Small intestine (tissue), 7 donors: ENCODE measurements at regions not wholly inside any gene's neighbourhood (a gene's known extent, or its start where the extent isn't known, plus 50 kb on each side); places are given as distances from the start of the nearest gene placed in this dataset.

Experiments
- DNase-seq, 2 donors: peaks; one replicate each; pipeline versions ENCODE4 v3.0.0 to v3.0.0-alpha.2; 2013
- FAIRE-seq: peaks from 2 replicates; lab custom pipeline; 2012; peaks lifted over from hg19 to GRCh38; lab: Jason Lieb, UNC
- H3K27ac ChIP-seq, 3 donors: one replicate each; pipeline ENCODE4 v1.5.1; 2013; ENCODE audit warnings: low read length in 2 of 3, mild to moderate bottlenecking in 2 of 3, control low read depth in 1 of 3, inconsistent platforms in 1 of 3, low read depth in 1 of 3, moderate library complexity in 1 of 3
- H3K27me3 ChIP-seq, 3 donors: one replicate each; pipeline ENCODE4 v1.6.1; 2013; ENCODE audit warnings: low read length in 3 of 3, inconsistent platforms in 1 of 3; ENCODE audit not compliant: control insufficient read depth in 3 of 3, insufficient read depth in 3 of 3
- H3K36me3 ChIP-seq, 3 donors: one replicate each; pipeline ENCODE4 v1.6.1; 2013; ENCODE audit warnings: low read length in 3 of 3, inconsistent platforms in 1 of 3, low read depth in 1 of 3, mild to moderate bottlenecking in 1 of 3, moderate library complexity in 1 of 3; ENCODE audit not compliant: control insufficient read depth in 3 of 3, insufficient read depth in 2 of 3
- H3K4me1 ChIP-seq, 3 donors: one replicate each; pipeline ENCODE4 v1.6.1; 2013; ENCODE audit warnings: low read length in 2 of 3, inconsistent platforms in 1 of 3, low read depth in 1 of 3, mild to moderate bottlenecking in 1 of 3, moderate library complexity in 1 of 3; ENCODE audit not compliant: control insufficient read depth in 3 of 3, insufficient read depth in 2 of 3
- H3K4me3 ChIP-seq, 3 donors: one replicate each; pipeline ENCODE4 v1.5.1; 2013; ENCODE audit warnings: low read length in 3 of 3, control low read depth in 1 of 3, inconsistent platforms in 1 of 3, low read depth in 1 of 3, mild to moderate bottlenecking in 1 of 3, moderate library complexity in 1 of 3
- H3K9me3 ChIP-seq, 2 donors: one replicate each; pipeline ENCODE4 v1.6.1; 2013; ENCODE audit warnings: low read depth in 1 of 2, low read length in 1 of 2; ENCODE audit not compliant: control insufficient read depth in 2 of 2, insufficient read depth in 1 of 2
- WGBS, 3 donors: extraction: QIAGEN DNeasy Blood & Tissue Kit; methylation state at CpG; one replicate each; pipeline ENCODE4 v1.1.7; 2013; 5-methylcytosine and 5-hydroxymethylcytosine counted together
- donor health status: healthy with polysubstance abuse.
- donor health status: control.
- donor health status: control.
- donor health status: Bipolar disorder and iron deficiency.
- donor health status: healthy.

DNA sequence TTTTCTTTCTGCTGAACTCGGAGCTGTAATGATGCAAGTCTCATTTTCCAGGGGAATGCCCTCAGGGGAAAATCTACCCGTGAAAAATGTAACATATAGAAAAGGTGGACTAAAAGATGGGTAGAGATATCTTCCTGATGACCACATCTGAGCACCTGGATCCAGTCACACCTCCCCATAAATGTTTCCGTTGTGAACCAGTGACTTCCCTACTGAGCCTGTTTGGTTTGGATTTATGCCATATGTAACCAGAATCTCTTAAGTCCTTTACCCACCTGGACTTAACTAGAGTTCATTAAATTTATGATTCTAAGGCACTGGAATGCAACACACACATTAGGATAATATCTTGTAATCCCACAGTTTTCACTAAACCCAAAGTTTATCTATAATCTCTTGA is 171.1 kb downstream of the ZNF330 start:
- Histone ChIP-seq H3K27me3 (no peaks in the 10 kb centered on the region), H3K9me3 (no peaks in the 10 kb centered on the region), H3K27ac (no peak overlapping the region), H3K4me3 (no peak overlapping the region), H3K36me3 (no peaks in the 10 kb centered on the region), H3K4me1 (no peaks in the 10 kb centered on the region)
- DNase-seq, result no peak
- WGBS, 3 donors, result 57 to 76% (median 62%) methylated on average over 3 of the region's 3 CpGs
- no peak for FAIRE-seq

DNA sequence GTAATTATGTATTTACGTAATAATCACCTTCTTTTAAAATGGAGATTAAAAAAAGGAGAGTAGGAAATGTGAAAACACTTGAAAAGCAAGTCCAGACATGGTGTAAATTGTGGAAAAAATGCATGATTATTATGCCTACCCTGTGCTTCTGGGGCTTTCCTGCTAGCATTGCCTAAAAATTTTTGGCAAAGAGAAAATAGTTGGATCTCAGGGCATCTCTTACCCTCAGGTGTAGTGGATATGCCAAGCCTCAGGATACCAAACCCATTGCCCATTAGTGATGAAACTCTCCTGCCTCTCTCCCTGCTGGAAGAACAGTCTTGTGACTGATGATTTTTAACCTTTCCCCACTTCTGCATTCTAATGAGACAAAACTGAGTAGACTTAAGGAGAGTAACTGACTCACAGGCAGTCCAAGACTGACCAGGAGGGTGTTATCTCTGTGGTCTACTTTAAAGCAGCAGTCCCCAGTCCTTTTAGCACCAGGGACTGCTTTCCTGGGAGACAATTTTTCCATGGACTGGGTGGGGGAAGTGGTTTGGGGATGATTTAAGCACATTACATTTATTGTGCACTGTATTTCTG is 174.6 kb downstream of the ZNF330 start:
- 79 to 89% (median 87%) methylated on average over 1 of the region's 1 CpG for WGBS, 3 donors

DNA sequence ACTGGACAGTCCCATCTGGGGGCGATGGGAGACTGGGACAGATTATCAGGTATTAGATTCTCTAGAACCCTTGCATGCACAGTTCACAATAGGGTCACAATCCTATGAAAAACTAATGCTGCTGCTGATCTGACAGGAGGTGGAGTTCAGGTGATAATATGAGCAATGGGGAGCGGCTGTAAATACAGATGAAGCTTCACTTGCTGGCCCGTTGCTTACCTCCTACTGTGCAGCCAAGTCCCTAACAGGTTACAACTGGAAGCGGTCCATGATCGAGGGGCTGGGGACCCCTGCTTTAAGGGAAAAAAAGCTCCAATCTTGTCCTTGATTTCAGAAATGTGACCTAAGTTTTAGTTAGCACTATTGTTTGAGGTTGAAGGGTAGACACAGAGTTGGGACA is 175.2 kb downstream of the ZNF330 start:
- Histone ChIP-seq H3K36me3 (no peaks in the 10 kb centered on the region), H3K4me1 (no peaks in the 10 kb centered on the region), H3K27me3 (no peaks in the 10 kb centered on the region), H3K27ac (no peak overlapping the region), H3K9me3 (no peaks in the 10 kb centered on the region), H3K4me3 (no peak overlapping the region)
- no peak for FAIRE-seq
- DNase-seq, result no peak
- 80 to 91% (median 90%) methylated on average over 5 of the region's 5 CpGs for WGBS, 3 donors

More for the DNA sequence above, 174.6 kb downstream of the ZNF330 start:
- no peak overlapping the region for H3K27ac ChIP-seq
- FAIRE-seq, result no peak
- no peak overlapping the region for H3K4me3 ChIP-seq
- no peak for DNase-seq
- no peaks in the 10 kb centered on the region for H3K4me1 ChIP-seq
- no peaks in the 10 kb centered on the region for H3K36me3 ChIP-seq
- no peaks in the 10 kb centered on the region for H3K27me3 ChIP-seq
- no peaks in the 10 kb centered on the region for H3K9me3 ChIP-seq

DNA sequence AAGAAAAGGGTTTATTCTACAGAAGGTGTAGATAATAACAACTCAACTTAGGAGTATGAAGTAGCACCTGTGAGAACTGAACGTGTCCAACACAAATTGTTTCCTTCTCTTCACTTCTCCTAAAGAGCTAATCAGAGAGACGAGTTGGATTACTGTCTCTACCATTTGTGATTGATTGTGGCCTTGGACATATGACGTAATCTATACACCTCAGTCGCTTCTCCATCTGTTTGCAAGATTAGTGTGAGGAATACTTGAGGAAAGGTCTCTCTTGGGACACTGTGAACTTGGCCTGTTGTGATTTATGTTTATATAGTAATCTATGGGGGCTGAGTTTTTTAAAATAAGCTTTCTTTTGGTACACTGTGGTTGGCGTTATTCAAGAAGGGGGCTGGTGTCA is 182.0 kb downstream of the ZNF330 start:
- Histone ChIP-seq H3K4me1 (no peaks in the 10 kb centered on the region), H3K27ac (no peak overlapping the region), H3K27me3 (no peaks in the 10 kb centered on the region), H3K9me3 (no peaks in the 10 kb centered on the region), H3K36me3 (no peaks in the 10 kb centered on the region), H3K4me3 (no peak overlapping the region)
- 67 to 82% (median 76%) methylated on average over 5 of the region's 5 CpGs for WGBS, 3 donors
- FAIRE-seq (no peak), DNase-seq (no peak)

DNA sequence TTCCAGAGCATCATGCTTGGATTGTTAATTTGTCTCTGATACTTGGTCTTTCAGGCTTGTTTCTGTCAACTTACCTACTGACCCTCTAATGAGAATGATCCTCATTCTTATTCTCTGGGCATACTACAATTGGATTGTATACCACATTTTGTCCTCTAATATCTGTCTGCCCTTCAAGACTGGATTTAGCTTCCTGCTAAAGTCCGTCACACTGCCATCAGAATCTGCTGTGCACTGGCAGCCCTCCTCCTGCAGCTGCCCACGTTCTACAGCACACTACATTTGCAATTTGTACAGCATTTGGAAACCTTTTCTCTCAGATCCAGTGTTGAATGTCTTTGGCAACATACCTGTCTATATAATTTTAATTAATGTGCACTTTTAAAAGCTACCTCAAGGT is 183.1 kb downstream of the ZNF330 start:
- WGBS, 3 donors, result 48 to 67% (median 58%) methylated on average over 2 of the region's 2 CpGs
- Histone ChIP-seq H3K4me1 (no peaks in the 10 kb centered on the region), H3K9me3 (no peaks in the 10 kb centered on the region), H3K4me3 (no peak overlapping the region), H3K36me3 (no peaks in the 10 kb centered on the region), H3K27me3 (no peaks in the 10 kb centered on the region), H3K27ac (no peak overlapping the region)
- no peak for FAIRE-seq
- DNase-seq, result no peak

DNA sequence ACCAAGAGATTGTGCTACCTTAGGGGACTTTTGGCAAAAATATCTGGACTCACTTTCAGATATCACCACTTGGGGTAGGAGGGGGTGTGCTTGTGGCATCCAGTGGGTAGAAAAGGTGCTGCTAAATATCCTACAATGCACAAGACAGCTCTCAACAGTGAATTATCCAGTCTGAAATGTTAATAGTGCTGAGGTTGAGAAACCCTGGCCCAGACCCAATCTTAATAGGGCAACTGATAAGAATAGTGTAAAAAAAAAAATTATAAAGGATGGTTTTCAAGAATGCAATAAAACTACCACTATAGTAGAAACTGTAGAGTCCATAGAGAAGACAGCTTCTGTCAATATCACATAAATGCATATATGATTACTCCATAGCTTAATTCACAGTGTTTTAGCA is 185.5 kb downstream of the ZNF330 start:
- Histone ChIP-seq H3K4me1 (no peaks in the 10 kb centered on the region), H3K27me3 (no peaks in the 10 kb centered on the region), H3K4me3 (no peak overlapping the region), H3K27ac (no peak overlapping the region), H3K36me3 (no peaks in the 10 kb centered on the region), H3K9me3 (no peaks in the 10 kb centered on the region)
- FAIRE-seq, result no peak
- no peak for DNase-seq

DNA sequence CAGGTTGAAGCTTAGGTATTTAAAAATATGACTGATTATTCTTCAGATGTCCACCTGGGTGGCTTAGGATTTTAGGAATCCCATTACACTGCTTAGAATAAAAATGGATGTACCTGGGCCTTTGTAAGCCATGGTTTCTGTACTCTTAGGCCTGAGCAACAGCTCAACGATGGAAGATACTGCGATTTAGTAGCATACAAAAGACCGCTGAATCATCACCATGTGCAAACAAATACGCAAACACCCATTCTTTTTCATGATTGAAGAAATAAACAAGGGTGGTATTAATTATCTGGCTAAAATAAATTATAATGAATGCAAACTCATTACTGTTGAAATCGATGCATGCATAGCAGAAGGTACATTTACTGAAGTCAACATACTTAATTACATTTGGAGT is 188.9 kb downstream of the ZNF330 start:
- FAIRE-seq, result no peak
- Histone ChIP-seq H3K36me3 (no peaks in the 10 kb centered on the region), H3K4me1 (no peaks in the 10 kb centered on the region), H3K27ac (no peak overlapping the region), H3K4me3 (no peak overlapping the region), H3K27me3 (no peaks in the 10 kb centered on the region), H3K9me3 (no peaks in the 10 kb centered on the region)
- no peak for DNase-seq
- WGBS, 3 donors, result 90 to 94% (median 92%) methylated on average over 5 of the region's 5 CpGs

DNA sequence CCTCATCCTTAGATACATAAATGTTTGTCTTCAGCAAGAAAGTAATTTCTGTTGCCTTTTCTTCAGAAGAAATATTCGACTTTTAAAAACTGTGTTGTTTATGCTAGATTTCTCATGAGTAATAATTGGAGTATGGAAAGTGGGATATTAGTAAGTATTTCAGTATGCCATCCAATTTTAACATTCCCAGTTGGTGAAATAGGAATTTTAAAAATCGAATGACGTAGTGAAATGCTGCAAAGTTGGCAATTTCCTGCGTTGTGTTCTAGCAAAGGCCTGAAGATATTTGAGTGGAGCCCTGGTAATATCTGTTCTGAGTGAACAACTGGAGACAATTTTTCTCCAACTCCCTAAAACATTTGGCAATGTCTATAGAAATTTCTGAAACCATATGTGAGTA is 190.1 kb downstream of the ZNF330 start:
- Histone ChIP-seq H3K36me3 (no peaks in the 10 kb centered on the region), H3K27me3 (no peaks in the 10 kb centered on the region), H3K9me3 (no peaks in the 10 kb centered on the region), H3K4me1 (no peaks in the 10 kb centered on the region), H3K27ac (no peak overlapping the region), H3K4me3 (no peak overlapping the region)
- DNase-seq, result no peak
- WGBS, 3 donors, result 80 to 85% (median 81%) methylated on average over 4 of the region's 4 CpGs
- FAIRE-seq, result no peak

DNA sequence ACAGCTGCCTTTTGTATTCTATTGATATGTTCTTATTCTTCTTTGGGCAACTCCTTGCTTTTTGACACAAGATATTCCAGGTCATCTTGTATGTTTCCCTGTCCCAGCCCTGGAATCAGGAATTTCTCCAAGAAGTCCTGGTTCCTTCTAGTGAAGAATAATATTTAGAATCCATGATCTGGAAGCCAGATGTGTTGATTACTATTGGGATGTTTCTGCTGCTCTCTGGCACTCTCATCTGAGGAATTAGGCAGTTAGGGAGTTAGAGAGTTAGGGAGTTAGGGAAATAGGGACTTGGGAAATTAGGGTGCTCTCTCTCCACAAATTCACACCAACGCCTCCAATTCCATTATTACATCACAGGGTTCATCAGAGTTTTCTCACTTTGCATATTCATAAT is 191.2 kb downstream of the ZNF330 start:
- Histone ChIP-seq H3K36me3 (no peaks in the 10 kb centered on the region), H3K27me3 (no peaks in the 10 kb centered on the region), H3K9me3 (no peaks in the 10 kb centered on the region), H3K4me3 (no peak overlapping the region), H3K27ac (no peak overlapping the region), H3K4me1 (no peaks in the 10 kb centered on the region)
- WGBS, 3 donors, result 78 to 94% (median 83%) methylated on average over 1 of the region's 1 CpG
- DNase-seq (no peak), FAIRE-seq (no peak)
